Epithelial cell of proximal tubule (primary cell): ENCODE measurements at regions not wholly inside any gene's neighbourhood (a gene's known extent, or its start where the extent isn't known, plus 50 kb on each side); places are given as distances from the start of the nearest gene placed in this dataset.
A peak's percentile ranks its signal among the peaks of the same experiment; 100 is the strongest.

Source experiments
- DNase-seq: peaks from one replicate; pipeline ENCODE4 v3.0.0-alpha.2; 2011; ENCODE audit warnings: low read depth
- H3K4me3 ChIP-seq: 2 replicates; pipeline ENCODE4 v1.5.1; 2011; ENCODE audit warnings: low read depth, mild to moderate bottlenecking, low read length
- CTCF ChIP-seq: conservative IDR thresholded peaks from 2 replicates; pipeline ENCODE4 v1.5.1; 2012; ENCODE audit warnings: low read depth, mild to moderate bottlenecking, low read length

GRCh38 chr20:48204499-48204898 is 419.2 kb upstream of the SULF2 start:
- no peak for DNase-seq
- TF ChIP-seq CTCF: no peak
- H3K4me3 ChIP-seq: no peak overlapping the region

- no peak overlapping the region for H3K4me3 ChIP-seq
- TF ChIP-seq CTCF: no peak
- no peak for DNase-seq
Measured at GRCh38 chr20:48203252-48203651, 418.0 kb upstream of the SULF2 start.

- no peak for TF ChIP-seq CTCF
- H3K4me3 ChIP-seq: no peak overlapping the region
- DNase-seq: no peak
Measured at GRCh38 chr20:48202334-48203113, 417.2 kb upstream of the SULF2 start.

GRCh38 chr20:48201885-48202284 is 416.6 kb upstream of the SULF2 start:
- H3K4me3 ChIP-seq: no peak overlapping the region
- DNase-seq: no peak
- no peak for TF ChIP-seq CTCF

- no peak for DNase-seq
- no peak overlapping the region for H3K4me3 ChIP-seq
- no peak for TF ChIP-seq CTCF
Measured at GRCh38 chr20:48201188-48201587, 415.9 kb upstream of the SULF2 start.

- no peak for TF ChIP-seq CTCF
- H3K4me3 ChIP-seq: no peak overlapping the region
- peak; percentile 46 for DNase-seq
Measured at GRCh38 chr20:48198929-48199451, 413.7 kb upstream of the SULF2 start.

GRCh38 chr20:48197066-48197465 is 411.8 kb upstream of the SULF2 start:
- TF ChIP-seq CTCF: no peak
- no peak overlapping the region for H3K4me3 ChIP-seq

More at GRCh38 chr20:48197066-48197465, 411.8 kb upstream of the SULF2 start:
- no peak for DNase-seq
